Tibial nerve (tissue), 4 donors: ENCODE measurements at regions not wholly inside any gene's neighbourhood (a gene's known extent, or its start where the extent isn't known, plus 50 kb on each side); places are given as distances from the start of the nearest gene placed in this dataset.

Experiments
- DNase-seq, 2 donors: peaks; one replicate each; pipeline ENCODE4 v3.0.0-alpha.2; 2019; ENCODE audit warnings: low spot score in 2 of 2
- H3K27ac ChIP-seq, 4 donors: fragments of 200-600 bp; sonication (generic) in 3 of 4; one replicate each; pipeline ENCODE4 v1.5.1; 2017 to 2019; ENCODE audit warnings: mild to moderate bottlenecking in 1 of 4
- H3K27me3 ChIP-seq, 2 donors: fragments of 200-600 bp; sonication (generic) in 1 of 2; one replicate each; pipeline versions ENCODE4 v1.5.1 to v1.6.0; 2017 to 2019
- H3K36me3 ChIP-seq, 3 donors: fragments of 200-600 bp; sonication (generic); one replicate each; pipeline ENCODE4 v1.5.1; 2018 to 2019
- H3K4me1 ChIP-seq, 4 donors: fragments of 200-600 bp; sonication (generic) in 3 of 4; one replicate each; pipeline ENCODE4 v1.5.1; 2017 to 2019
- H3K4me3 ChIP-seq, 4 donors: fragments of 200-600 bp; sonication (generic) in 3 of 4; one replicate each; pipeline ENCODE4 v1.5.1; 2017 to 2019; ENCODE audit warnings: mild to moderate bottlenecking in 1 of 4, moderate library complexity in 1 of 4
- H3K9me3 ChIP-seq, 4 donors: fragments of 200-600 bp; sonication (generic) in 3 of 4; one replicate each; pipeline ENCODE4 v1.5.1; 2017 to 2019
- CTCF ChIP-seq, 5 experiments: fragments of 200-600 bp in 3 of 5; fragments of 450-650 bp in 2 of 5; sonication (generic) in 3 of 5; IDR thresholded peaks; one replicate each; pipeline ENCODE4 v1.5.1; 2016 to 2019; ENCODE audit warnings: antibody characterized with exemption in 5 of 5, mild to moderate bottlenecking in 3 of 5, moderate library complexity in 2 of 5
- EP300 ChIP-seq, 2 donors: sonication (generic); formaldehyde crosslinking; IDR thresholded peaks; one replicate each; pipeline ENCODE4 v1.6.1; 2017; ENCODE audit warnings: antibody characterized with exemption in 2 of 2, mild to moderate bottlenecking in 1 of 2
- POLR2A ChIP-seq, 2 donors: fragments of 450-650 bp; IDR thresholded peaks; one replicate each; pipeline ENCODE4 v1.6.1; 2017; ENCODE audit warnings: antibody characterized with exemption in 2 of 2, mild to moderate bottlenecking in 2 of 2, moderate library complexity in 2 of 2
- WGBS, 2 donors: methylation state at CpG; one replicate each; pipeline ENCODE4 v1.1.5; 2018; 5-methylcytosine and 5-hydroxymethylcytosine counted together

- H3K27ac ChIP-seq: no peak overlapping the region
Measured at GRCh38 chr20:10754824-10755223, 81.0 kb upstream of the JAG1 start.

DNA sequence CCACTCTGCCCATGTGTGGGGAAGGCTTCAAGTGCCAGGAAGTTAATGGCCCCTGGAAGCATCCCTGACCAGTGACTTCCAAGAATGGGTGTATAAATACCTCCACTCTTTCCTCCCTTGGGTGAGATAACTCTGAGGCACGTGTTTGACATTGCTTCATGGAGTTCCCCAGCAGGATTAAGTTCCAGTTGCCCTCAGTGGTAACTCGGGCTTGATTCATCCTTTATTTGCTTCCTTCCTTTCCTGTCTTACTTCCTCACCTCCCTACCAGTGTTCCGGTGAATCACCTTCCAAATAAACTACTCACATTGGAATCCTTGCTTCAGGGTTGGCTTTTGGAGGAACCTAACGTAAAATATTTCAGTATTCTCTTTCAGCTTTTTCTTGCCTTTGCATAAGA, 84.6 kb upstream of the JAG1 start:
- Histone ChIP-seq H3K27ac (no peak overlapping the region), H3K4me1 (peaks cover 0 to 8% (median 0%) of the 10 kb centered on the region in 4 donors), H3K36me3 (no peaks in the 10 kb centered on the region), H3K9me3 (no peaks in the 10 kb centered on the region), H3K4me3 (no peak overlapping the region), H3K27me3 (no peaks in the 10 kb centered on the region)
- TF ChIP-seq POLR2A (IDR thresholded peaks at IDR 0.05) (no peak), CTCF (IDR thresholded peaks at IDR 0.05) (no peak), EP300 (IDR thresholded peaks at IDR 0.05) (no peak)
- DNase-seq: no peak
- WGBS, 2 donors: 82 to 83% methylated on average over 4 of the region's 4 CpGs

More at GRCh38 chr20:10754824-10755223, 81.0 kb upstream of the JAG1 start:
- WGBS, 2 donors: 64 to 68% methylated on average over 2 of the region's 2 CpGs
- H3K9me3 ChIP-seq: no peaks in the 10 kb centered on the region
- H3K36me3 ChIP-seq: no peaks in the 10 kb centered on the region
- no peak for TF ChIP-seq EP300 (IDR thresholded peaks at IDR 0.05)
- TF ChIP-seq POLR2A (IDR thresholded peaks at IDR 0.05): no peak
- TF ChIP-seq CTCF (IDR thresholded peaks at IDR 0.05): no peak
- no peaks in the 10 kb centered on the region for H3K27me3 ChIP-seq
- no peak for DNase-seq
- no peak overlapping the region for H3K4me3 ChIP-seq
- H3K4me1 ChIP-seq: no peaks in the 10 kb centered on the region

DNA sequence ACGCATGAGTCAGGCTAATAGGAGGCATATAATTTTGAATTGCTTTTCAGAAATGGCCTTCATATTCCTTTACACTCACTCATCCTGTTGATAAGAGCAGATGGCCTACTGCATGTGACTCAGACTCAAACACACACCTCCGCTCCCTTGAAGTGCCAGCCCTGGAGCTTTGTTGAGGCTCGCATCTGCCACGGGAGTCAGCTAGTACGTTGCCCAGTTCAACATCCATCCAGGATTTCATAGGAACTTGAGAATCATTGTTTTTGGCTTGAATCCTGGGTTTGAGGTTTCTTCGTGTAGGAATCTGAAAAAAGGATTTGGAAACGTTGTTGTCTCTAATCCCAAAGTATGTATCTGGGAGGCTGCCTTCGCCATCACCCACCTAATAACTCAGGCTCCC, 87.4 kb upstream of the JAG1 start:
- 60 to 68% methylated on average over 8 of the region's 8 CpGs for WGBS, 2 donors
- Histone ChIP-seq H3K27me3 (no peaks in the 10 kb centered on the region), H3K36me3 (no peaks in the 10 kb centered on the region), H3K4me1 (peaks cover 0 to 8% (median 0%) of the 10 kb centered on the region in 4 donors), H3K27ac (no peak overlapping the region), H3K4me3 (no peak overlapping the region), H3K9me3 (no peaks in the 10 kb centered on the region)
- no peak for DNase-seq
- TF ChIP-seq POLR2A (IDR thresholded peaks at IDR 0.05): no peak
- no peak for TF ChIP-seq EP300 (IDR thresholded peaks at IDR 0.05)
- TF ChIP-seq CTCF (IDR thresholded peaks at IDR 0.05): no peak

DNA sequence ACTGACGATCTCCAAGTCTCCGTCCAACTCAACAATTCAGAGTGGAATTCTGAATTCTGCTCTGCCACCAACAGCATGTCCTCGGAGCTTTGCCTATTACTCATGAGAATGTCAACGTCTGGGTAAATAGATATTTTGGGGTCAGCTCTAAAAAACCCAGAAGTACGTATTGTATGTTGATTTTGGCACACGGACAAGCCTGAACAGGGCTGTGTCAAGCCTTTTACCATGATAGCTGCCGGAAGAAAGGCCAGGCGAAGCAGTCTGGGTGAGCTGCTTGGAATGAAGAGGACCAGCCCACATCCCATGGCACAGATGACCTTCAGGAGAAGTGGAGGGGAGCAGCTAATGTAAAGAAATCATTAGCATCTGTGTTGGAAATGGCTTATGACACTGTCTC, 88.0 kb upstream of the JAG1 start:
- no peak for DNase-seq
- peaks cover 0 to 8% (median 0%) of the 10 kb centered on the region in 4 donors for H3K4me1 ChIP-seq
- no peak overlapping the region for H3K27ac ChIP-seq
- no peak overlapping the region for H3K4me3 ChIP-seq
- no peaks in the 10 kb centered on the region for H3K27me3 ChIP-seq
- 52 to 63% methylated on average over 8 of the region's 8 CpGs for WGBS, 2 donors
- no peaks in the 10 kb centered on the region for H3K9me3 ChIP-seq
- no peak for TF ChIP-seq CTCF (IDR thresholded peaks at IDR 0.05)
- no peak for TF ChIP-seq POLR2A (IDR thresholded peaks at IDR 0.05)
- TF ChIP-seq EP300 (IDR thresholded peaks at IDR 0.05): no peak
- H3K36me3 ChIP-seq: no peaks in the 10 kb centered on the region

DNA sequence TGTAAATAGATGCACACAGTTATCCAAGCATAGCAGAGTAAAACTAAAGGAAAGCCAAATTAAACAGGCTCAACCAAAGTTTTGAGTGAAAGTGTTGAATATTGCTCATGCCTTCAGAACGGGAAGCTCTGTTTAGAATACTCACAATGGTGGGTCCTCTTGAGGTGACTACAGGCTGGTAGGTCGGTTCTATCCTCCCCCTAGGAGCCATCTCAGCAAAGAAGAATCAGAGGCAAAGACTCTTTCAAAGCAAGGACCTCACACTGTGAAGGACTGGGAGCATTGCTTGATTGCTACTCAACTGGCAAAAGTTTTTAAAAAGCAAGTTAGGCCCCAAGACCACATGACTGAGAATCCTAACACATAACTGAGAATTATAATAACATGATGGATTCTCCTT, 88.4 kb upstream of the JAG1 start:
- DNase-seq: no peak
- H3K4me1 ChIP-seq: peaks cover 0 to 8% (median 0%) of the 10 kb centered on the region in 4 donors
- H3K36me3 ChIP-seq: no peaks in the 10 kb centered on the region
- no peak overlapping the region for H3K4me3 ChIP-seq
- no peaks in the 10 kb centered on the region for H3K9me3 ChIP-seq
- no peak overlapping the region for H3K27ac ChIP-seq
- 63 to 69% methylated on average over 2 of the region's 2 CpGs for WGBS, 2 donors
- no peak for TF ChIP-seq POLR2A (IDR thresholded peaks at IDR 0.05)
- no peak for TF ChIP-seq EP300 (IDR thresholded peaks at IDR 0.05)
- TF ChIP-seq CTCF (IDR thresholded peaks at IDR 0.05): no peak
- no peaks in the 10 kb centered on the region for H3K27me3 ChIP-seq
